ENCODE measurements at regions not wholly inside any gene's neighbourhood (a gene's known extent, or its start where the extent isn't known, plus 50 kb on each side); places are given as distances from the start of the nearest gene placed in this dataset.

- Histone ChIP-seq H3K4me3 (ENCODE audit: insufficient read length, low read depth) (no peak overlapping the region), H3K27me3 (ENCODE audit: insufficient read depth, insufficient read length) (no peaks in the 10 kb centered on the region), H3K4me1 (ENCODE audit: insufficient read depth, insufficient read length) (no peaks in the 10 kb centered on the region), H3K9me3 (ENCODE audit: insufficient read depth, low read length) (0 out of 2 replicates have a peak, but pooled peaks cover 5% of the 10 kb centered on the region), H3K36me3 (ENCODE audit: insufficient read depth, insufficient read length, low read length) (no peaks in the 10 kb centered on the region), H3K9ac (ENCODE audit: insufficient read length, low read depth) (no peak overlapping the region)
- DNase-seq (ENCODE audit: low read depth, low spot score): no peak
- TF ChIP-seq SUZ12 (IDR thresholded peaks at IDR 0.05; ENCODE audit: extremely low read depth, insufficient read depth, insufficient read length) (no peak), ZNF274 (IDR thresholded peaks at IDR 0.05; ENCODE audit: low read depth, low read length) (no peak), YY1 (IDR thresholded peaks at IDR 0.05; ENCODE audit: insufficient read depth, insufficient read length) (no peak)
Observed at GRCh38 chr9:12195456-12195855, 497.7 kb upstream of the TYRP1 start.

GRCh38 chr9:12204512-12204911, 488.7 kb upstream of the TYRP1 start:
- no peaks in the 10 kb centered on the region for H3K9me3 ChIP-seq (ENCODE audit: insufficient read depth, low read length)

GRCh38 chr9:12212860-12213259, 480.3 kb upstream of the TYRP1 start:
- TF ChIP-seq YY1 (IDR thresholded peaks at IDR 0.05; ENCODE audit: insufficient read depth, insufficient read length) (no peak), ZNF274 (IDR thresholded peaks at IDR 0.05; ENCODE audit: low read depth, low read length) (no peak), SUZ12 (IDR thresholded peaks at IDR 0.05; ENCODE audit: extremely low read depth, insufficient read depth, insufficient read length) (no peak)
- Histone ChIP-seq H3K9ac (ENCODE audit: insufficient read length, low read depth) (no peak overlapping the region), H3K36me3 (ENCODE audit: insufficient read depth, insufficient read length, low read length) (no peaks in the 10 kb centered on the region), H3K4me1 (ENCODE audit: insufficient read depth, insufficient read length) (no peaks in the 10 kb centered on the region), H3K4me3 (ENCODE audit: insufficient read length, low read depth) (no peak overlapping the region), H3K27me3 (ENCODE audit: insufficient read depth, insufficient read length) (no peaks in the 10 kb centered on the region), H3K9me3 (ENCODE audit: insufficient read depth, low read length) (no peaks in the 10 kb centered on the region)
- DNase-seq (ENCODE audit: low read depth, low spot score): no peak

More at GRCh38 chr9:12204512-12204911, 488.7 kb upstream of the TYRP1 start:
- Histone ChIP-seq H3K27me3 (ENCODE audit: insufficient read depth, insufficient read length) (no peaks in the 10 kb centered on the region), H3K4me1 (ENCODE audit: insufficient read depth, insufficient read length) (no peaks in the 10 kb centered on the region), H3K9ac (ENCODE audit: insufficient read length, low read depth) (no peak overlapping the region), H3K4me3 (ENCODE audit: insufficient read length, low read depth) (no peak overlapping the region), H3K36me3 (ENCODE audit: insufficient read depth, insufficient read length, low read length) (no peaks in the 10 kb centered on the region)
- no peak for DNase-seq (ENCODE audit: low read depth, low spot score)
- no peak for TF ChIP-seq ZNF274 (IDR thresholded peaks at IDR 0.05; ENCODE audit: low read depth, low read length)

GRCh38 chr9:12221470-12221869, 471.7 kb upstream of the TYRP1 start:
- H3K9ac ChIP-seq (ENCODE audit: insufficient read length, low read depth): no peak overlapping the region
- no peaks in the 10 kb centered on the region for H3K9me3 ChIP-seq (ENCODE audit: insufficient read depth, low read length)
- H3K4me3 ChIP-seq (ENCODE audit: insufficient read length, low read depth): no peak overlapping the region
- DNase-seq (ENCODE audit: low read depth, low spot score): no peak
- no peaks in the 10 kb centered on the region for H3K27me3 ChIP-seq (ENCODE audit: insufficient read depth, insufficient read length)
- H3K36me3 ChIP-seq (ENCODE audit: insufficient read depth, insufficient read length, low read length): no peaks in the 10 kb centered on the region
- TF ChIP-seq SUZ12 (IDR thresholded peaks at IDR 0.05; ENCODE audit: extremely low read depth, insufficient read depth, insufficient read length) (no peak), YY1 (IDR thresholded peaks at IDR 0.05; ENCODE audit: insufficient read depth, insufficient read length) (no peak)
- H3K4me1 ChIP-seq (ENCODE audit: insufficient read depth, insufficient read length): no peaks in the 10 kb centered on the region

- no peak for DNase-seq (ENCODE audit: low read depth, low spot score)
- H3K4me1 ChIP-seq (ENCODE audit: insufficient read depth, insufficient read length): no peaks in the 10 kb centered on the region
- no peaks in the 10 kb centered on the region for H3K36me3 ChIP-seq (ENCODE audit: insufficient read depth, insufficient read length, low read length)
- H3K9me3 ChIP-seq (ENCODE audit: insufficient read depth, low read length): no peaks in the 10 kb centered on the region
- H3K4me3 ChIP-seq (ENCODE audit: insufficient read length, low read depth): no peak overlapping the region
- H3K27me3 ChIP-seq (ENCODE audit: insufficient read depth, insufficient read length): no peaks in the 10 kb centered on the region
- no peak overlapping the region for H3K9ac ChIP-seq (ENCODE audit: insufficient read length, low read depth)
- TF ChIP-seq ZNF274 (IDR thresholded peaks at IDR 0.05; ENCODE audit: low read depth, low read length) (no peak), SUZ12 (IDR thresholded peaks at IDR 0.05; ENCODE audit: extremely low read depth, insufficient read depth, insufficient read length) (no peak), YY1 (IDR thresholded peaks at IDR 0.05; ENCODE audit: insufficient read depth, insufficient read length) (no peak)
Observed at GRCh38 chr9:12224449-12224848, 468.7 kb upstream of the TYRP1 start.

GRCh38 chr9:12230708-12231107, 462.5 kb upstream of the TYRP1 start:
- Histone ChIP-seq H3K27me3 (ENCODE audit: insufficient read depth, insufficient read length) (no peaks in the 10 kb centered on the region), H3K9ac (ENCODE audit: insufficient read length, low read depth) (no peak overlapping the region), H3K36me3 (ENCODE audit: insufficient read depth, insufficient read length, low read length) (no peaks in the 10 kb centered on the region), H3K4me1 (ENCODE audit: insufficient read depth, insufficient read length) (no peaks in the 10 kb centered on the region), H3K9me3 (ENCODE audit: insufficient read depth, low read length) (peaks cover 25% of the 10 kb centered on the region), H3K4me3 (ENCODE audit: insufficient read length, low read depth) (no peak overlapping the region)
- no peak for DNase-seq (ENCODE audit: low read depth, low spot score)
- TF ChIP-seq YY1 (IDR thresholded peaks at IDR 0.05; ENCODE audit: insufficient read depth, insufficient read length): no peak
- TF ChIP-seq ZNF274 (IDR thresholded peaks at IDR 0.05; ENCODE audit: low read depth, low read length): no peak
- no peak for TF ChIP-seq SUZ12 (IDR thresholded peaks at IDR 0.05; ENCODE audit: extremely low read depth, insufficient read depth, insufficient read length)

- peaks cover 25% of the 10 kb centered on the region for H3K9me3 ChIP-seq (ENCODE audit: insufficient read depth, low read length)
- H3K36me3 ChIP-seq (ENCODE audit: insufficient read depth, insufficient read length, low read length): no peaks in the 10 kb centered on the region
- no peak overlapping the region for H3K9ac ChIP-seq (ENCODE audit: insufficient read length, low read depth)
- H3K4me3 ChIP-seq (ENCODE audit: insufficient read length, low read depth): no peak overlapping the region
- H3K27me3 ChIP-seq (ENCODE audit: insufficient read depth, insufficient read length): no peaks in the 10 kb centered on the region
- DNase-seq (ENCODE audit: low read depth, low spot score): peak; percentile 48
- TF ChIP-seq SUZ12 (IDR thresholded peaks at IDR 0.05; ENCODE audit: extremely low read depth, insufficient read depth, insufficient read length): no peak
- no peak for TF ChIP-seq ZNF274 (IDR thresholded peaks at IDR 0.05; ENCODE audit: low read depth, low read length)
- no peak for TF ChIP-seq YY1 (IDR thresholded peaks at IDR 0.05; ENCODE audit: insufficient read depth, insufficient read length)
- no peaks in the 10 kb centered on the region for H3K4me1 ChIP-seq (ENCODE audit: insufficient read depth, insufficient read length)
Observed at GRCh38 chr9:12231832-12232231, 461.4 kb upstream of the TYRP1 start.

GRCh38 chr9:12232836-12233235, 460.3 kb upstream of the TYRP1 start:
- H3K9ac ChIP-seq (ENCODE audit: insufficient read length, low read depth): no peak overlapping the region
- DNase-seq (ENCODE audit: low read depth, low spot score): no peak
- no peak for TF ChIP-seq ZNF274 (IDR thresholded peaks at IDR 0.05; ENCODE audit: low read depth, low read length)
- no peaks in the 10 kb centered on the region for H3K36me3 ChIP-seq (ENCODE audit: insufficient read depth, insufficient read length, low read length)
- H3K4me1 ChIP-seq (ENCODE audit: insufficient read depth, insufficient read length): no peaks in the 10 kb centered on the region
- no peak overlapping the region for H3K4me3 ChIP-seq (ENCODE audit: insufficient read length, low read depth)
- H3K9me3 ChIP-seq (ENCODE audit: insufficient read depth, low read length): peaks cover 25% of the 10 kb centered on the region
- H3K27me3 ChIP-seq (ENCODE audit: insufficient read depth, insufficient read length): no peaks in the 10 kb centered on the region
